ENCODE measurements at regions not wholly inside any gene's neighbourhood (a gene's known extent, or its start where the extent isn't known, plus 50 kb on each side); places are given as distances from the start of the nearest gene placed in this dataset.

DNA sequence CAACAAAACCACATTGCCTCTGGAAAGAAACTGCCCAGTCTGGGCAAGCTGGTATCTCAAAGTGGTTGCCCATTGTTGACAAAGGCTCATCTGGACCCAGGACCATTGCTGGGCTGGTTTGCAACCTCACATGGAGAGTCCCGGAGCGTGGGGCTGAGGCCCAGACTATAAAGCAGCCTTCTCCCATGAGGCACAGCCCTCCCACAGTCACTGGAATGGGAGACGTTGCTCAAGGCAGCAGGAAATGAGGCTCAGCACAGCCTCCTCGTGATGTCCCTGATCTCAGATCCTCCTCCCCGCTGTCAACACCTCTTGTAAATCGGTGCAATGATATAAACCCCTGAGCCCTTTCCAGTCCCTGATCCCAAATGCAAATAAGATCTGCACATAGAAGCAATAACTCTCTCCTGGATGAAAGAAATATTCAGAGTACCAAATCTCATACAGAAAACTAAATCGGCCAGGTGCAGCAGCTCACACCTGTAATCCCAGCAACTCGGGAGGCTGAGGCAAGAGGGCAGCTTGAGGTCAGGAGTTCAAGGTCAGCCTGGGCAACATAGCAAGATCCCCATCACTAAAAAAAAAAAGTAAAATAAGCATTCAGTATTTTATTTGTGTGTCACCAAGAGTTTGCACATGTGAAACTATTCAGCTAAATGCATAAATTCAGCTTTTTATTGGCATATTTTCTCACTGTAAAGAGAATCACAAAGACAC is 103.0 kb upstream of the RREB1 start:
- WGBS (ENCODE audit: low lambda C conversion rate) = 32% methylated on average over 6 of the region's 8 CpGs
- no peaks in the 10 kb centered on the region for H3K4me1 ChIP-seq (ENCODE audit: control insufficient read depth in 1 of 2, insufficient read depth in 2 of 2, low read depth in 1 of 2, low read length in 1 of 2)
- no peak overlapping the region for H3K27ac ChIP-seq (ENCODE audit: low read depth in 2 of 2, low read length in 1 of 2)
- no peaks in the 10 kb centered on the region for H3F3A ChIP-seq (replicated peaks; ENCODE audit: insufficient read depth)
- H3K9me2 ChIP-seq = no peaks in the 10 kb centered on the region
- no peaks in the 10 kb centered on the region for H3K79me2 ChIP-seq (ENCODE audit: insufficient read depth)
- no peak overlapping the region for H3K4me2 ChIP-seq
- ChIA-PET CTCF (interaction anchor here (0.7 kb wide), 1 partner anchor 658 kb away, joined by 3 read pairs; no protein-coding TSS in a partner anchor), POLR2A (no interaction called here)
- TF ChIP-seq POLR2AphosphoS5 (IDR thresholded peaks at IDR 0.05; ENCODE audit: low read depth, low read length) = no peak
- TF ChIP-seq NFIC (IDR thresholded peaks at IDR 0.05; ENCODE audit: borderline replicate concordance) = no peak
- TF ChIP-seq, protein P1, sequence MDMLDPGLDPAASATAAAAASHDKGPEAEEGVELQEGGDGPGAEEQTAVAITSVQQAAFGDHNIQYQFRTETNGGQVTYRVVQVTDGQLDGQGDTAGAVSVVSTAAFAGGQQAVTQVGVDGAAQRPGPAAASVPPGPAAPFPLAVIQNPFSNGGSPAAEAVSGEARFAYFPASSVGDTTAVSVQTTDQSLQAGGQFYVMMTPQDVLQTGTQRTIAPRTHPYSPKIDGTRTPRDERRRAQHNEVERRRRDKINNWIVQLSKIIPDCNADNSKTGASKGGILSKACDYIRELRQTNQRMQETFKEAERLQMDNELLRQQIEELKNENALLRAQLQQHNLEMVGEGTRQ (IDR thresholded peaks at IDR 0.05; ENCODE audit: borderline replicate concordance, low read depth, low read length) = no peak
- TF ChIP-seq SMC3 (IDR thresholded peaks at IDR 0.05; ENCODE audit: low read depth, low read length) = no peak
- no peak for TF ChIP-seq EZH2phosphoT487 (IDR thresholded peaks at IDR 0.05; ENCODE audit: borderline replicate concordance, low read depth)
- TF ChIP-seq FOXM1 (IDR thresholded peaks at IDR 0.05; ENCODE audit: low read depth) = no peak
- TF ChIP-seq EP300 (IDR thresholded peaks at IDR 0.05; ENCODE audit: borderline replicate concordance in 1 of 2, low read depth in 1 of 2, low read length in 1 of 2) = no peak
- TF ChIP-seq MXI1 (IDR thresholded peaks at IDR 0.05; ENCODE audit: low read depth, low read length) = no peak
- TF ChIP-seq YY1 (IDR thresholded peaks at IDR 0.05; ENCODE audit: low read depth) = no peak
- TF ChIP-seq RXRA (IDR thresholded peaks at IDR 0.05; ENCODE audit: borderline replicate concordance, low read depth) = no peak
- no peak for TF ChIP-seq FOSL2 (IDR thresholded peaks at IDR 0.05; ENCODE audit: borderline replicate concordance, low read depth)
- TF ChIP-seq JUND (IDR thresholded peaks at IDR 0.05) = no peak
- no peak for TF ChIP-seq FOXJ3 (CRISPR knock-in tag; IDR thresholded peaks at IDR 0.05)
- no peak for TF ChIP-seq GATA2 (CRISPR knock-in tag; IDR thresholded peaks at IDR 0.05)
- TF ChIP-seq, protein P2, sequence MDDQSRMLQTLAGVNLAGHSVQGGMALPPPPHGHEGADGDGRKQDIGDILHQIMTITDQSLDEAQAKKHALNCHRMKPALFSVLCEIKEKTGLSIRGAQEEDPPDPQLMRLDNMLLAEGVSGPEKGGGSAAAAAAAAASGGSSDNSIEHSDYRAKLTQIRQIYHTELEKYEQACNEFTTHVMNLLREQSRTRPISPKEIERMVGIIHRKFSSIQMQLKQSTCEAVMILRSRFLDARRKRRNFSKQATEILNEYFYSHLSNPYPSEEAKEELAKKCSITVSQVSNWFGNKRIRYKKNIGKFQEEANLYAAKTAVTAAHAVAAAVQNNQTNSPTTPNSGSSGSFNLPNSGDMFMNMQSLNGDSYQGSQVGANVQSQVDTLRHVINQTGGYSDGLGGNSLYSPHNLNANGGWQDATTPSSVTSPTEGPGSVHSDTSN (IDR thresholded peaks at IDR 0.05) = no peak
- TF ChIP-seq, protein P3, sequence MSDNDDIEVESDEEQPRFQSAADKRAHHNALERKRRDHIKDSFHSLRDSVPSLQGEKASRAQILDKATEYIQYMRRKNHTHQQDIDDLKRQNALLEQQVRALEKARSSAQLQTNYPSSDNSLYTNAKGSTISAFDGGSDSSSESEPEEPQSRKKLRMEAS (IDR thresholded peaks at IDR 0.05; ENCODE audit: low read depth) = no peak
- H3K27me3 ChIP-seq (ENCODE audit: insufficient read depth) = no peaks in the 10 kb centered on the region
- no peak for DNase-seq
- no peak overlapping the region for H2AFZ ChIP-seq (ENCODE audit: low read depth)
- H4K20me1 ChIP-seq (ENCODE audit: insufficient read depth) = no peaks in the 10 kb centered on the region
- H3K36me3 ChIP-seq (replicated peaks in 1 of 2; ENCODE audit: control insufficient read depth in 1 of 2, insufficient read depth in 2 of 2, low read length in 1 of 2) = no peaks in the 10 kb centered on the region
- H3K4me3 ChIP-seq (ENCODE audit: low read depth in 2 of 2, low read length in 1 of 2) = no peak overlapping the region
- H3K9me3 ChIP-seq = no peaks in the 10 kb centered on the region
- no peak overlapping the region for H3K9ac ChIP-seq

Data from SK-N-SH (cell line).